Neural progenitor cell (in vitro differentiated cells): ENCODE measurements at regions not wholly inside any gene's neighbourhood (a gene's known extent, or its start where the extent isn't known, plus 50 kb on each side); places are given as distances from the start of the nearest gene placed in this dataset.
A peak's percentile ranks its signal among the peaks of the same experiment; 100 is the strongest.

Experiments
- DNase-seq: peaks from one replicate; pipeline ENCODE4 v3.0.0-alpha.2; 2016; ENCODE audit warnings: low spot score
- H2AFZ ChIP-seq: fragments of 200-600 bp; sonication (generic); replicated peaks from 2 replicates; pipeline ENCODE4 v1.6.1; 2016; ENCODE audit warnings: antibody characterized with exemption
- H3F3A ChIP-seq: fragments of 200-600 bp; sonication (generic); 2 replicates; pipeline ENCODE4 v1.6.1; 2016; ENCODE audit warnings: antibody characterized with exemption, low read depth
- H3K27ac ChIP-seq: fragments of 200-600 bp; sonication (generic); 2 replicates; pipeline ENCODE4 v1.5.1; 2016; ENCODE audit warnings: mild to moderate bottlenecking
- H3K27me3 ChIP-seq: fragments of 200-600 bp; sonication (generic); 2 replicates; pipeline ENCODE4 v1.6.1; 2016; ENCODE audit warnings: mild to moderate bottlenecking, moderate library complexity
- H3K36me3 ChIP-seq: fragments of 200-600 bp; sonication (generic); 2 replicates; pipeline ENCODE4 v1.5.1; 2016
- H3K4me1 ChIP-seq: fragments of 200-600 bp; sonication (generic); 2 replicates; pipeline ENCODE4 v1.6.1; 2016; ENCODE audit warnings: mixed run types
- H3K4me2 ChIP-seq: fragments of 200-600 bp; sonication (generic); 2 replicates; pipeline ENCODE4 v1.6.1; 2016
- H3K4me3 ChIP-seq: fragments of 200-600 bp; sonication (generic); 2 replicates; pipeline ENCODE4 v1.5.1; 2016
- H3K79me2 ChIP-seq: fragments of 200-600 bp; sonication (generic); 2 replicates; pipeline ENCODE4 v1.6.1; 2016; ENCODE audit warnings: low read depth
- H3K9ac ChIP-seq: fragments of 200-600 bp; sonication (generic); 2 replicates; pipeline ENCODE4 v1.6.1; 2016
- H3K9me3 ChIP-seq: fragments of 200-600 bp; sonication (generic); 2 replicates; pipeline ENCODE4 v1.5.1; 2016; ENCODE audit warnings: low read depth
- H4K20me1 ChIP-seq: fragments of 200-600 bp; sonication (generic); 2 replicates; pipeline ENCODE4 v1.6.1; 2016; ENCODE audit warnings: low read depth
- H3K27ac Mint-ChIP-seq: 3 replicates; pipeline ENCODE4 v1.8.0; 2021; ENCODE audit warnings: mixed read lengths
- H3K27me3 Mint-ChIP-seq: 2 replicates; pipeline ENCODE4 v1.8.0; 2022; ENCODE audit warnings: low read depth, mild to moderate bottlenecking, inconsistent platforms, moderate library complexity, mixed read lengths; ENCODE audit not compliant: insufficient read depth
- H3K36me3 Mint-ChIP-seq: 3 replicates; pipeline ENCODE4 v1.8.0; 2021; ENCODE audit warnings: mixed read lengths
- H3K4me1 Mint-ChIP-seq: 3 replicates; pipeline ENCODE4 v1.8.0; 2021; ENCODE audit warnings: mixed read lengths
- H3K4me3 Mint-ChIP-seq: 3 replicates; pipeline ENCODE4 v1.8.0; 2021; ENCODE audit warnings: mild to moderate bottlenecking, moderate library complexity, mixed read lengths
- H3K9me3 Mint-ChIP-seq: 3 replicates; pipeline ENCODE4 v1.8.0; 2020; ENCODE audit warnings: mixed read lengths
- EZH2 ChIP-seq: fragments of 200-600 bp; sonication (generic); IDR thresholded peaks from 2 replicates; pipeline ENCODE4 v1.6.1; 2017; ENCODE audit warnings: antibody characterized with exemption, mild to moderate bottlenecking, moderate library complexity
- EZH2phosphoT487 ChIP-seq: fragments of 200-600 bp; sonication (generic); IDR thresholded peaks from 2 replicates; pipeline ENCODE4 v1.6.1; 2017; ENCODE audit warnings: antibody characterized with exemption
- TF ChIP-seq, protein P1 (sequence below): fragments of 200-600 bp; sonication (generic); IDR thresholded peaks from 2 replicates; pipeline ENCODE4 v1.5.1; 2017; ENCODE audit warnings: antibody characterized with exemption, mild to moderate bottlenecking

DNA sequence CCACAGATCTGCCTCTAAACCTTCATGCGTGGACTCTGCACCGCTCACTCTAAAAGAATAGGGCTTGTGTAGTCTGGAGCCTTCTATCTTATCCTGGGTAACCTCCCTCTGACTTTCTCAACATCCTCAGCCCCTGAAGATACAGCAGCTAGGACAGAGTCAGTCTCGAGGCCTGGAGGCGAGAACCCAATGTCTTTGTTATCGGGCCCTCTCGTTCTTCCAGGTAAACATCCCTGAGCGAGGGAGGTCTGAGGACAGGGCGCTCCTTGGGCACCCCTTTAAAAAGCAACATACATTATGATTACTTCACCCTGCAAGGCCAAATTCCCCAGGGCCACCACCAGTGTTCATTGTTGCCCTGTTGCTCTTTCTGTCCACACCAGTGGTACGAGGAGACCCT lies 75.4 kb upstream of the PRNP start:
- Histone ChIP-seq H4K20me1 (no peaks in the 10 kb centered on the region), H3F3A (no peaks in the 10 kb centered on the region), H3K79me2 (no peaks in the 10 kb centered on the region), H3K4me3 (no peak overlapping the region), H3K27ac (no peak overlapping the region), H3K36me3 (no peaks in the 10 kb centered on the region), H3K9me3 (no peaks in the 10 kb centered on the region), H3K9ac (no peak overlapping the region), H2AFZ (no peak overlapping the region), H3K4me2 (no peak overlapping the region), H3K4me1 (peaks cover 11% of the 10 kb centered on the region), H3K27me3 (no peaks in the 10 kb centered on the region)
- Mint-ChIP-seq H3K4me1 (peaks cover 31% of the 10 kb centered on the region), H3K27me3 (peaks cover 14% of the 10 kb centered on the region), H3K36me3 (no peaks in the 10 kb centered on the region), H3K4me3 (no peak overlapping the region), H3K27ac (no peak overlapping the region), H3K9me3 (no peaks in the 10 kb centered on the region)
- DNase-seq: no peak
- TF ChIP-seq EZH2phosphoT487: no peak
- TF ChIP-seq EZH2: no peak
- TF ChIP-seq, protein P1, sequence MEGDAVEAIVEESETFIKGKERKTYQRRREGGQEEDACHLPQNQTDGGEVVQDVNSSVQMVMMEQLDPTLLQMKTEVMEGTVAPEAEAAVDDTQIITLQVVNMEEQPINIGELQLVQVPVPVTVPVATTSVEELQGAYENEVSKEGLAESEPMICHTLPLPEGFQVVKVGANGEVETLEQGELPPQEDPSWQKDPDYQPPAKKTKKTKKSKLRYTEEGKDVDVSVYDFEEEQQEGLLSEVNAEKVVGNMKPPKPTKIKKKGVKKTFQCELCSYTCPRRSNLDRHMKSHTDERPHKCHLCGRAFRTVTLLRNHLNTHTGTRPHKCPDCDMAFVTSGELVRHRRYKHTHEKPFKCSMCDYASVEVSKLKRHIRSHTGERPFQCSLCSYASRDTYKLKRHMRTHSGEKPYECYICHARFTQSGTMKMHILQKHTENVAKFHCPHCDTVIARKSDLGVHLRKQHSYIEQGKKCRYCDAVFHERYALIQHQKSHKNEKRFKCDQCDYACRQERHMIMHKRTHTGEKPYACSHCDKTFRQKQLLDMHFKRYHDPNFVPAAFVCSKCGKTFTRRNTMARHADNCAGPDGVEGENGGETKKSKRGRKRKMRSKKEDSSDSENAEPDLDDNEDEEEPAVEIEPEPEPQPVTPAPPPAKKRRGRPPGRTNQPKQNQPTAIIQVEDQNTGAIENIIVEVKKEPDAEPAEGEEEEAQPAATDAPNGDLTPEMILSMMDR: no peak

DNA sequence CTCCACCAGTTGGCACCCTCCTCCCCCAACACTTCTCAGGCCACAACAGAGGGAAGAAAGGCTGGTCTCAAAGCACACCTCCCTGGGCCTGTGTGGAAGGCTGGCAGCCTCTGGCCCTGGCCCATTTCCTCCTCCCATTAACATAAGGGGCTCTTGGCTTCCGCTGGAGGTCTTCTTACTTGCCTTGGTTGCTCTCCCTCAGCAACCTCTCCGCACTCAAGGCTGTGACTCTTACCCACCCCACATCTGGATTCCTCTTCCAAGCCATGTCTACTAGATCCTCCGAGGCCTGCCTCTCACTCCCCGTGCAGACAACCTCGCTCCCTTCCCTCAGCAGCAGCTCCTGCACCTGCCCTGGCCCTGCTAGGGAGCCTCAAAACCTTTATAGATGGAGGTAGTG lies 76.7 kb upstream of the PRNP start:
- Histone ChIP-seq H3K79me2 (no peaks in the 10 kb centered on the region), H3K9ac (no peak overlapping the region), H3K4me3 (no peak overlapping the region), H4K20me1 (no peaks in the 10 kb centered on the region), H2AFZ (no peak overlapping the region), H3K9me3 (no peaks in the 10 kb centered on the region), H3K4me2 (no peak overlapping the region), H3K27ac (no peak overlapping the region), H3F3A (no peaks in the 10 kb centered on the region), H3K36me3 (no peaks in the 10 kb centered on the region), H3K4me1 (peaks cover 10% of the 10 kb centered on the region), H3K27me3 (no peaks in the 10 kb centered on the region)
- peaks cover 23% of the 10 kb centered on the region for H3K4me1 Mint-ChIP-seq
- DNase-seq: no peak
- no peaks in the 10 kb centered on the region for H3K9me3 Mint-ChIP-seq
- H3K36me3 Mint-ChIP-seq: no peaks in the 10 kb centered on the region
- TF ChIP-seq, protein P1: no peak
- H3K27me3 Mint-ChIP-seq: peaks cover 14% of the 10 kb centered on the region
- no peak overlapping the region for H3K4me3 Mint-ChIP-seq
- H3K27ac Mint-ChIP-seq: no peak overlapping the region

DNA sequence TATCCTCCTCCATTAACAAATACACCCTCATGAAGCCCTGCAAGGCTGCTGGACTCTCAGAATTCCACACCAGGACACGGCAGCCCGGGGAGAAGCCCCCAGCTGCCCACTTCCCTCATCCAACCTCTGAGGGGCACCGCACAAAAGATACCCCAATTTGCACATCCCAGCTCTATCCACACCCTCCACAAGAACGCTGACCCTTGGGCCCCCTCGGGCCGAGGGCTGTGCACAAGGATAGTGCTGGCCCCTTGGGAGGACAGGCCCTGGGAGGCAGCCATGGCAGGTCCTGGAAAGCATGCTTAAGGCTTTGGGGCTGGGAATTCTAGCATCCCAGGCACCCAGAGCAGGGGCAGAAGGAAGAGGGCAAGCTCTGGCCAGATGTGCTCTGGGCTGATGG lies 77.4 kb upstream of the PRNP start:
- no peak for DNase-seq
- Histone ChIP-seq H3K27me3 (no peaks in the 10 kb centered on the region), H3K4me1 (peaks cover 3% of the 10 kb centered on the region), H3K4me2 (no peak overlapping the region), H3K79me2 (no peaks in the 10 kb centered on the region), H3K9ac (no peak overlapping the region), H3K9me3 (no peaks in the 10 kb centered on the region), H2AFZ (no peak overlapping the region), H3K27ac (no peak overlapping the region), H3K36me3 (no peaks in the 10 kb centered on the region), H3K4me3 (no peak overlapping the region), H4K20me1 (no peaks in the 10 kb centered on the region), H3F3A (no peaks in the 10 kb centered on the region)
- Mint-ChIP-seq H3K27me3 (peaks cover 14% of the 10 kb centered on the region), H3K9me3 (no peaks in the 10 kb centered on the region), H3K27ac (no peak overlapping the region), H3K36me3 (no peaks in the 10 kb centered on the region), H3K4me1 (peaks cover 16% of the 10 kb centered on the region), H3K4me3 (no peak overlapping the region)
- no peak for TF ChIP-seq EZH2
- TF ChIP-seq, protein P1: no peak
- TF ChIP-seq EZH2phosphoT487: no peak

DNA sequence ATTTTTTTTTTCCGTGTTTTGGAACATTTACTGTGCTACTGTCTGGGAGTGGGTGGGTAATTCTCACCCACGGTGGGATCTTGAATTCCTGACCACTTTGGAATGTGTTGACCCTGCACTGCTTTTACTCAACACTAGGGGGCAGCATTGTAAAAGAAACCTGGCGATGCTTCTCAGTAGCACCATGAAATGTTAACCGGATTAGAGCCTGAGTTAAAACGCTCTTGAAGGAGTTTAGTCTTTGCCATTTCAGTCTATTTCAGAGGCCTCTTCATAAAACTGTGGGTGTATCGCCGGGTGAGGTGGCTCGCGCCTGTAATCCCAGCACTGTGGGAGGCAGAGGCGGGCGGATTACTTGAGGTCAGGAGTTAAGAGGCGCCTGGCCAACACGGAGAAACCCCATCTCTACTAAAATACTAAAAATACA lies 79.0 kb upstream of the PRNP start:
- H3K9me3 ChIP-seq: no peaks in the 10 kb centered on the region
- peaks cover 9% of the 10 kb centered on the region for H3K4me1 Mint-ChIP-seq
- no peaks in the 10 kb centered on the region for H4K20me1 ChIP-seq
- no peak overlapping the region for H2AFZ ChIP-seq
- no peak for TF ChIP-seq EZH2phosphoT487
- TF ChIP-seq, protein P1: peak; percentile 96
- DNase-seq: peak; percentile 84
- no peaks in the 10 kb centered on the region for H3K4me1 ChIP-seq
- no peak overlapping the region for H3K27ac Mint-ChIP-seq
- no peak overlapping the region for H3K4me3 Mint-ChIP-seq
- peaks cover 12% of the 10 kb centered on the region for H3K27me3 Mint-ChIP-seq
- no peaks in the 10 kb centered on the region for H3K9me3 Mint-ChIP-seq
- no peak overlapping the region for H3K4me2 ChIP-seq
- no peak overlapping the region for H3K4me3 ChIP-seq
- H3K9ac ChIP-seq: no peak overlapping the region
- no peaks in the 10 kb centered on the region for H3K36me3 Mint-ChIP-seq
- no peaks in the 10 kb centered on the region for H3F3A ChIP-seq
- no peaks in the 10 kb centered on the region for H3K79me2 ChIP-seq
- H3K27me3 ChIP-seq: no peaks in the 10 kb centered on the region
- H3K36me3 ChIP-seq: no peaks in the 10 kb centered on the region
- H3K27ac ChIP-seq: no peak overlapping the region
